ENCODE measurements at regions not wholly inside any gene's neighbourhood (a gene's known extent, or its start where the extent isn't known, plus 50 kb on each side); places are given as distances from the start of the nearest gene placed in this dataset.

DNA sequence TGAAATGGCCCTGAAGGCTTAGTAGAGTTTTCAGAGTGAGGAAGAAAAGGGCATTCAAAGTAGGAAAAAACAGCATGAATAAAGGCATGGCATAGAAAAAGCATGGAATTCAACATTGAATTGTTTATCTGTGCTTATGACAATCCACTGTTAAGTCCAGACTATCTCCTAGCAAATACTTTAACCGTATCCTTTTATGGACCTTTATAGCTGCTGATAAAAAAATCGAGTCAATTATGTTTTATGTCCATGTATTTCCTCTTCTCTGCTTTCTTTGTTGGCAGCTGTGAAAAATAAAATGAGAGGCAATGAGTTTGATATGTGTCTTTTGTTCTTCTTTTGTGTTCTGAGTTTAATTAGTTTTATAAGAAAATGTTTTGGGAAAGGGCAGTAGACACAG is 70.4 kb downstream of the TDRD15 start:
- H3K27ac ChIP-seq (ENCODE audit: low read length), result no peak overlapping the region
- ATAC-seq, result no peak
- no peaks in the 10 kb centered on the region for H3K36me3 ChIP-seq (ENCODE audit: control insufficient read depth, insufficient read depth, low read length)
- no TSS peak for BruUV-seq (replicated peaks)
- DNase-seq (ENCODE audit: low read depth, low spot score), result no peak
- in situ Hi-C loops (cut with HindIII; ENCODE audit: low pct_unique_long_range_greater_than_20kb, low sequenced_read_pairs) (no loop called here), intact Hi-C loops (cut with micrococcal nuclease; ENCODE audit: unreplicated experiment) (no loop called here)
- no peak overlapping the region for H3K4me3 ChIP-seq (ENCODE audit: low read depth in 2 of 2, low read length in 2 of 2)
- H3K9me3 ChIP-seq (ENCODE audit: control insufficient read depth, insufficient read depth, low read depth, low read length), result no peaks in the 10 kb centered on the region
- POLR2A ChIA-PET, result no interaction called here
- no peaks in the 10 kb centered on the region for H3K27me3 ChIP-seq (ENCODE audit: control insufficient read depth, insufficient read depth, low read length)
- H3K4me1 ChIP-seq (ENCODE audit: control insufficient read depth, insufficient read depth, low read length), result no peaks in the 10 kb centered on the region
- TF ChIP-seq TCF7L2 (IDR thresholded peaks at IDR 0.05; ENCODE audit: low read depth, low read length) (no peak), POLR2AphosphoS5 (IDR thresholded peaks at IDR 0.05; ENCODE audit: low read depth, low read length) (no peak), SIN3A (IDR thresholded peaks at IDR 0.05; ENCODE audit: borderline replicate concordance, insufficient read depth, low read depth, low read length) (no peak)
- TF ChIP-seq, protein P1, sequence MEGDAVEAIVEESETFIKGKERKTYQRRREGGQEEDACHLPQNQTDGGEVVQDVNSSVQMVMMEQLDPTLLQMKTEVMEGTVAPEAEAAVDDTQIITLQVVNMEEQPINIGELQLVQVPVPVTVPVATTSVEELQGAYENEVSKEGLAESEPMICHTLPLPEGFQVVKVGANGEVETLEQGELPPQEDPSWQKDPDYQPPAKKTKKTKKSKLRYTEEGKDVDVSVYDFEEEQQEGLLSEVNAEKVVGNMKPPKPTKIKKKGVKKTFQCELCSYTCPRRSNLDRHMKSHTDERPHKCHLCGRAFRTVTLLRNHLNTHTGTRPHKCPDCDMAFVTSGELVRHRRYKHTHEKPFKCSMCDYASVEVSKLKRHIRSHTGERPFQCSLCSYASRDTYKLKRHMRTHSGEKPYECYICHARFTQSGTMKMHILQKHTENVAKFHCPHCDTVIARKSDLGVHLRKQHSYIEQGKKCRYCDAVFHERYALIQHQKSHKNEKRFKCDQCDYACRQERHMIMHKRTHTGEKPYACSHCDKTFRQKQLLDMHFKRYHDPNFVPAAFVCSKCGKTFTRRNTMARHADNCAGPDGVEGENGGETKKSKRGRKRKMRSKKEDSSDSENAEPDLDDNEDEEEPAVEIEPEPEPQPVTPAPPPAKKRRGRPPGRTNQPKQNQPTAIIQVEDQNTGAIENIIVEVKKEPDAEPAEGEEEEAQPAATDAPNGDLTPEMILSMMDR (IDR thresholded peaks at IDR 0.05), result no peak
- TF ChIP-seq, protein P2, sequence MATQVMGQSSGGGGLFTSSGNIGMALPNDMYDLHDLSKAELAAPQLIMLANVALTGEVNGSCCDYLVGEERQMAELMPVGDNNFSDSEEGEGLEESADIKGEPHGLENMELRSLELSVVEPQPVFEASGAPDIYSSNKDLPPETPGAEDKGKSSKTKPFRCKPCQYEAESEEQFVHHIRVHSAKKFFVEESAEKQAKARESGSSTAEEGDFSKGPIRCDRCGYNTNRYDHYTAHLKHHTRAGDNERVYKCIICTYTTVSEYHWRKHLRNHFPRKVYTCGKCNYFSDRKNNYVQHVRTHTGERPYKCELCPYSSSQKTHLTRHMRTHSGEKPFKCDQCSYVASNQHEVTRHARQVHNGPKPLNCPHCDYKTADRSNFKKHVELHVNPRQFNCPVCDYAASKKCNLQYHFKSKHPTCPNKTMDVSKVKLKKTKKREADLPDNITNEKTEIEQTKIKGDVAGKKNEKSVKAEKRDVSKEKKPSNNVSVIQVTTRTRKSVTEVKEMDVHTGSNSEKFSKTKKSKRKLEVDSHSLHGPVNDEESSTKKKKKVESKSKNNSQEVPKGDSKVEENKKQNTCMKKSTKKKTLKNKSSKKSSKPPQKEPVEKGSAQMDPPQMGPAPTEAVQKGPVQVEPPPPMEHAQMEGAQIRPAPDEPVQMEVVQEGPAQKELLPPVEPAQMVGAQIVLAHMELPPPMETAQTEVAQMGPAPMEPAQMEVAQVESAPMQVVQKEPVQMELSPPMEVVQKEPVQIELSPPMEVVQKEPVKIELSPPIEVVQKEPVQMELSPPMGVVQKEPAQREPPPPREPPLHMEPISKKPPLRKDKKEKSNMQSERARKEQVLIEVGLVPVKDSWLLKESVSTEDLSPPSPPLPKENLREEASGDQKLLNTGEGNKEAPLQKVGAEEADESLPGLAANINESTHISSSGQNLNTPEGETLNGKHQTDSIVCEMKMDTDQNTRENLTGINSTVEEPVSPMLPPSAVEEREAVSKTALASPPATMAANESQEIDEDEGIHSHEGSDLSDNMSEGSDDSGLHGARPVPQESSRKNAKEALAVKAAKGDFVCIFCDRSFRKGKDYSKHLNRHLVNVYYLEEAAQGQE (IDR thresholded peaks at IDR 0.05; ENCODE audit: insufficient read depth in 1 of 2, low read depth in 2 of 2, low read length in 1 of 2), result no peak
- CTCF ChIA-PET, result no interaction called here

DNA sequence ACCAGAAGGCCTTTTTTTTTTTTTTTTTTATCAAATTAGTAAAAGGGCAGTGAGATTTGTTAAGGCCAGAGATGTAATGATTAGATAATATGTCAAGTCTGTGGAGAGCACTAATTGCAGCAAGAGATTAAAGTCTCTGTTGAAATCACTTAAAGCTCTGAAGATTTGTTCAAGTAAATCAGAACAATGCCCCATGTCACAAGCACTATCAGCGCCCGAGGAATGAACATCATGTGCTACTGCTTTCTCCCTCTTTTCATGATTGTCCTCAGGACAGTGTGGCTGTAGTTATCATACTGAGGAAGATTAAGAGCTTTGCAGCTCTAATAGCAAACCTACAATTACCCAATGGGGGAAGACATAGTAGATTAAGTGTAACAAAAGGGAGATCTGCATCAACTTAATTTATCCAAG is 71.1 kb downstream of the TDRD15 start:
- in situ Hi-C loops (cut with HindIII; ENCODE audit: low pct_unique_long_range_greater_than_20kb, low sequenced_read_pairs), result no loop called here
- intact Hi-C loops (cut with micrococcal nuclease; ENCODE audit: unreplicated experiment), result no loop called here
- no peaks in the 10 kb centered on the region for H3K27me3 ChIP-seq (ENCODE audit: control insufficient read depth, insufficient read depth, low read length)
- H3K27ac ChIP-seq (ENCODE audit: low read length), result no peak overlapping the region
- ATAC-seq, result no peak
- TF ChIP-seq POLR2AphosphoS5 (IDR thresholded peaks at IDR 0.05; ENCODE audit: low read depth, low read length) (no peak), TCF7L2 (IDR thresholded peaks at IDR 0.05; ENCODE audit: low read depth, low read length) (no peak), SIN3A (IDR thresholded peaks at IDR 0.05; ENCODE audit: borderline replicate concordance, insufficient read depth, low read depth, low read length) (no peak)
- TF ChIP-seq, protein P2 (IDR thresholded peaks at IDR 0.05; ENCODE audit: insufficient read depth in 1 of 2, low read depth in 2 of 2, low read length in 1 of 2), result no peak
- TF ChIP-seq, protein P1 (IDR thresholded peaks at IDR 0.05), result no peak
- no peaks in the 10 kb centered on the region for H3K9me3 ChIP-seq (ENCODE audit: control insufficient read depth, insufficient read depth, low read depth, low read length)
- CTCF ChIA-PET, result no interaction called here
- no TSS peak for BruUV-seq (replicated peaks)
- DNase-seq (ENCODE audit: low read depth, low spot score), result no peak
- POLR2A ChIA-PET, result no interaction called here
- H3K36me3 ChIP-seq (ENCODE audit: control insufficient read depth, insufficient read depth, low read length), result no peaks in the 10 kb centered on the region
- no peak overlapping the region for H3K4me3 ChIP-seq (ENCODE audit: low read depth in 2 of 2, low read length in 2 of 2)
- no peaks in the 10 kb centered on the region for H3K4me1 ChIP-seq (ENCODE audit: control insufficient read depth, insufficient read depth, low read length)

All from Panc1 (cell line).